Neural cell (in vitro differentiated cells): ENCODE measurements at regions not wholly inside any gene's neighbourhood (a gene's known extent, or its start where the extent isn't known, plus 50 kb on each side); places are given as distances from the start of the nearest gene placed in this dataset.

Experiments used
- H2AFZ ChIP-seq: fragments of 200-600, 300-800 bp; sonication (generic), shearing (Covaris generic); 2 replicates; pipeline ENCODE4 v1.6.0; 2014; ENCODE audit warnings: low read depth, mild to moderate bottlenecking, antibody characterized with exemption, low read length, moderate library complexity
- H3F3A ChIP-seq: fragments of 200-600 bp; shearing (Covaris generic); 2 replicates; pipeline ENCODE4 v1.6.1; 2016; ENCODE audit warnings: mild to moderate bottlenecking, moderate library complexity, mixed read lengths, antibody characterized with exemption, low read length; ENCODE audit not compliant: insufficient read depth, poor library complexity, severe bottlenecking
- H3K27ac ChIP-seq: fragments of 200-600, 300-800 bp; sonication (generic), shearing (Covaris generic); 2 replicates; pipeline ENCODE4 v1.5.1; 2014; ENCODE audit warnings: mild to moderate bottlenecking, low read length, moderate library complexity
- H3K27me3 ChIP-seq: fragments of 300-800, 200-600 bp; sonication (generic), shearing (Covaris generic); 2 replicates; pipeline ENCODE4 v1.6.0; 2014; ENCODE audit warnings: mild to moderate bottlenecking, low read depth, low read length, moderate library complexity; ENCODE audit not compliant: insufficient read depth
- H3K36me3 ChIP-seq: fragments of 300-800, 200-600 bp; sonication (generic), shearing (Covaris generic); 2 replicates; pipeline ENCODE4 v1.5.1; 2014; ENCODE audit warnings: mild to moderate bottlenecking, antibody characterized with exemption, low read length, moderate library complexity; ENCODE audit not compliant: insufficient read depth
- H3K4me2 ChIP-seq: fragments of 300-800, 200-600 bp; sonication (generic), shearing (Covaris generic); 2 replicates; pipeline ENCODE4 v1.6.0; 2014; ENCODE audit warnings: mild to moderate bottlenecking, low read length
- H3K4me3 ChIP-seq: fragments of 300-800, 200-600 bp; sonication (generic), shearing (Covaris generic); 2 replicates; pipeline ENCODE4 v1.5.1; 2014; ENCODE audit warnings: mild to moderate bottlenecking, low read length, moderate library complexity
- H3K79me2 ChIP-seq: fragments of 200-600 bp; shearing (Covaris generic); replicated peaks from 2 replicates; pipeline ENCODE4 v1.6.0; 2014; ENCODE audit warnings: mild to moderate bottlenecking, low read length, moderate library complexity; ENCODE audit not compliant: insufficient read depth
- H3K9ac ChIP-seq: fragments of 300-800, 200-600 bp; sonication (generic), shearing (Covaris generic); 2 replicates; pipeline ENCODE4 v1.6.1; 2016; ENCODE audit warnings: mild to moderate bottlenecking, low read length, mixed read lengths
- H3K9me2 ChIP-seq: fragments of 200-600 bp; shearing (Covaris generic); 2 replicates; pipeline ENCODE4 v1.6.1; 2016; ENCODE audit warnings: mild to moderate bottlenecking, low read length, mixed read lengths; ENCODE audit not compliant: insufficient read depth
- H3K9me3 ChIP-seq: fragments of 200-600, 300-800 bp; sonication (generic), shearing (Covaris generic); 2 replicates; pipeline ENCODE4 v1.6.1; 2016; ENCODE audit warnings: mild to moderate bottlenecking, mixed run types, low read length, moderate library complexity, mixed read lengths
- H4K20me1 ChIP-seq: fragments of 200-600 bp; shearing (Covaris generic); 2 replicates; pipeline ENCODE4 v1.6.1; 2016; ENCODE audit warnings: mild to moderate bottlenecking, mixed run types; ENCODE audit not compliant: insufficient read depth
- CTCF ChIP-seq: fragments of 450-650 bp; IDR thresholded peaks from 2 replicates; pipeline ENCODE4 v1.5.1; 2014; ENCODE audit warnings: antibody characterized with exemption, mild to moderate bottlenecking, moderate library complexity; ENCODE audit not compliant: poor library complexity, severe bottlenecking
- EP300 ChIP-seq: fragments of 450-650 bp; conservative IDR thresholded peaks from 2 replicates; pipeline ENCODE4 v1.6.1; 2014; ENCODE audit warnings: antibody characterized with exemption, mild to moderate bottlenecking, moderate library complexity; ENCODE audit not compliant: poor library complexity, severe bottlenecking
- EZH2 ChIP-seq: fragments of 200-600, 300-800 bp; shearing (Covaris generic), sonication (generic); IDR thresholded peaks from 2 replicates; pipeline ENCODE4 v1.6.1; 2014; ENCODE audit warnings: antibody characterized with exemption, low read length, borderline replicate concordance, mild to moderate bottlenecking; ENCODE audit not compliant: insufficient read depth, poor library complexity, severe bottlenecking
- MXI1 ChIP-seq: fragments of 450-650 bp; conservative IDR thresholded peaks from 2 replicates; pipeline ENCODE4 v1.6.1; 2014; ENCODE audit warnings: antibody characterized with exemption, mild to moderate bottlenecking; ENCODE audit not compliant: poor library complexity, severe bottlenecking
- POLR2AphosphoS5 ChIP-seq: IDR thresholded peaks from 2 replicates; pipeline ENCODE4 v1.6.1; 2012
- RAD21 ChIP-seq: fragments of 450-650 bp; conservative IDR thresholded peaks from 2 replicates; pipeline ENCODE4 v1.6.1; 2014; ENCODE audit warnings: antibody characterized with exemption, mild to moderate bottlenecking, moderate library complexity
- REST ChIP-seq: IDR thresholded peaks from 2 replicates; pipeline ENCODE4 v1.6.1; 2012; ENCODE audit warnings: borderline replicate concordance
- SMC3 ChIP-seq: fragments of 450-650 bp; conservative IDR thresholded peaks from 2 replicates; pipeline ENCODE4 v1.6.1; 2014; ENCODE audit warnings: antibody characterized with exemption, mild to moderate bottlenecking, moderate library complexity; ENCODE audit not compliant: poor library complexity
- TAF1 ChIP-seq: IDR thresholded peaks from 2 replicates; pipeline ENCODE4 v1.6.1; 2012; ENCODE audit warnings: low read depth

GRCh38 chr5:111010783-111011182 is 60.7 kb upstream of the TSLP start:
- no peaks in the 10 kb centered on the region for H3K36me3 ChIP-seq
- H2AFZ ChIP-seq = no peak overlapping the region
- H3K9ac ChIP-seq = no peak overlapping the region
- no peaks in the 10 kb centered on the region for H3K9me3 ChIP-seq
- H3K4me2 ChIP-seq = no peak overlapping the region
- no peaks in the 10 kb centered on the region for H3K27me3 ChIP-seq
- TF ChIP-seq MXI1 (no peak), SMC3 (no peak), REST (no peak), EP300 (no peak), TAF1 (no peak), POLR2AphosphoS5 (no peak), RAD21 (no peak), CTCF (no peak)
- H3K79me2 ChIP-seq = no peaks in the 10 kb centered on the region
- H3K27ac ChIP-seq = no peak overlapping the region
- H3K9me2 ChIP-seq = no peaks in the 10 kb centered on the region
- no peak overlapping the region for H3K4me3 ChIP-seq
- no peaks in the 10 kb centered on the region for H3F3A ChIP-seq
- H4K20me1 ChIP-seq = no peaks in the 10 kb centered on the region

GRCh38 chr5:111013011-111013410 is 58.5 kb upstream of the TSLP start:
- Histone ChIP-seq H3K9ac (no peak overlapping the region), H3K36me3 (no peaks in the 10 kb centered on the region)
- TF ChIP-seq POLR2AphosphoS5 (no peak), REST (no peak), RAD21 (no peak), SMC3 (no peak), TAF1 (no peak), CTCF (no peak), EZH2 (no peak)

More at GRCh38 chr5:111013011-111013410, 58.5 kb upstream of the TSLP start:
- no peaks in the 10 kb centered on the region for H3K9me2 ChIP-seq
- no peaks in the 10 kb centered on the region for H3K79me2 ChIP-seq
- H3F3A ChIP-seq = no peaks in the 10 kb centered on the region
- no peak overlapping the region for H3K4me3 ChIP-seq
- H2AFZ ChIP-seq = no peak overlapping the region
- no peaks in the 10 kb centered on the region for H3K27me3 ChIP-seq
- no peaks in the 10 kb centered on the region for H4K20me1 ChIP-seq
- H3K4me2 ChIP-seq = no peak overlapping the region
- no peak overlapping the region for H3K27ac ChIP-seq
- no peaks in the 10 kb centered on the region for H3K9me3 ChIP-seq
